ENCODE measurements at regions not wholly inside any gene's neighbourhood (a gene's known extent, or its start where the extent isn't known, plus 50 kb on each side); places are given as distances from the start of the nearest gene placed in this dataset.
A peak's percentile ranks its signal among the peaks of the same experiment; 100 is the strongest.

GRCh38 chr14:38880643-38881524 is 222.2 kb downstream of the SEC23A start (continued):
- TF ChIP-seq U2AF1 (optimal IDR thresholded peaks at IDR 0.05; ENCODE audit: low read depth, low read length): no peak
- no peak for TF ChIP-seq ZNF547 (CRISPR knock-in tag; IDR thresholded peaks at IDR 0.05)
- no peak for TF ChIP-seq ZNF326 (CRISPR knock-in tag; IDR thresholded peaks at IDR 0.05; ENCODE audit: borderline replicate concordance)
- no peak for TF ChIP-seq TCF12 (IDR thresholded peaks at IDR 0.05)
- TF ChIP-seq TCF12 (CRISPR knock-in tag; IDR thresholded peaks at IDR 0.05): no peak
- no peak for TF ChIP-seq CENPT (CRISPR knock-in tag; IDR thresholded peaks at IDR 0.05; ENCODE audit: low read depth)
- no peak for TF ChIP-seq ZNF451 (CRISPR knock-in tag; IDR thresholded peaks at IDR 0.05)
- TF ChIP-seq RNF2 (conservative IDR thresholded peaks at IDR 0.05; ENCODE audit: low read depth): no peak
- no peak for TF ChIP-seq DPF2 (CRISPR knock-in tag; IDR thresholded peaks at IDR 0.05; ENCODE audit: borderline replicate concordance, low read depth)
- no peak for TF ChIP-seq GABPA (IDR thresholded peaks at IDR 0.05; ENCODE audit: low read depth, low read length)
- no peak for TF ChIP-seq GABPA (CRISPR knock-in tag; IDR thresholded peaks at IDR 0.05; ENCODE audit: low read depth)
- no peak for TF ChIP-seq ZFP36L1 (CRISPR knock-in tag; IDR thresholded peaks at IDR 0.05)
- TF ChIP-seq ZNF670 (CRISPR knock-in tag; IDR thresholded peaks at IDR 0.05; ENCODE audit: borderline replicate concordance): 0 out of 2 replicates have a peak, but pooled peaks have one; percentile 52
- TF ChIP-seq ZNF713 (CRISPR knock-in tag; IDR thresholded peaks at IDR 0.05): peak; percentile 80; the same call in 1 of the 2 replicates
- no peak for TF ChIP-seq LCORL (IDR thresholded peaks at IDR 0.05)
- TF ChIP-seq LCORL (CRISPR knock-in tag; IDR thresholded peaks at IDR 0.05): 0 out of 2 replicates have a peak, but pooled peaks have one; percentile 31
- TF ChIP-seq TOPORS (CRISPR knock-in tag; IDR thresholded peaks at IDR 0.05): no peak

Measured in HepG2 (cell line).